ENCODE measurements at regions not wholly inside any gene's neighbourhood (a gene's known extent, or its start where the extent isn't known, plus 50 kb on each side); places are given as distances from the start of the nearest gene placed in this dataset.

DNA sequence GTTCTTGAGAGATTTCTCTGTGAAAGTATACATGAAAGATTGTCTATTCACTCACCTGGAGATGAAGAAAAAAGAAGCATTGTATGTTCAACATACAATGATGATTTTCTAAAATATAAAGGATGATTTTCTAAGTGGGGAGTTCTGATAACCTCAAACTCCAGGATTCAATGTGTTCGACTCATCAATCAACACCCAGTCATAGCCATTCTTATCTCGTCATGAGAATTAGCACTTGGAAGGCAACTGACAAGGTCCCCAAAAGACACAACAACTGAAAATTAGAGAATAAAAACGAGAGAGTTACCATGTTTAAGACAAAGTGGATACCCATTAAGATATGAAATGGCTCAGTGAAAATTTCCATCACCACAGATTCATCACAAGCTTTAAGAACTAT lies 52.1 kb upstream of the SIMC1 start:
- no peaks in the 10 kb centered on the region for H3K9me3 ChIP-seq (ENCODE audit: control insufficient read depth in 2 of 3, insufficient read depth in 1 of 3, low read length in 3 of 3)
- no peak overlapping the region for H3K9ac ChIP-seq (ENCODE audit: low read length in 3 of 3)
- DNase-seq = no peak
- intact Hi-C loops (cut with DNase I) = no loop called here
- no peak overlapping the region for H3K27ac ChIP-seq (ENCODE audit: low read depth in 2 of 2, low read length in 2 of 2)
- no peaks in the 10 kb centered on the region for H3K36me3 ChIP-seq (ENCODE audit: control insufficient read depth in 2 of 3, insufficient read depth in 3 of 3, low read length in 3 of 3)
- no peaks in the 10 kb centered on the region for H3K27me3 ChIP-seq (ENCODE audit: control insufficient read depth, insufficient read depth, low read length)
- no peak for FAIRE-seq
- H3K4me1 ChIP-seq (ENCODE audit: control insufficient read depth in 2 of 3, insufficient read depth in 2 of 3, low read depth in 1 of 3, low read length in 3 of 3) = peaks cover 0 to 7% (median 0%) of the 10 kb centered on the region in 3 donors
- H3K4me3 ChIP-seq (ENCODE audit: low read length in 3 of 3) = no peak overlapping the region
- TF ChIP-seq, protein P1, sequence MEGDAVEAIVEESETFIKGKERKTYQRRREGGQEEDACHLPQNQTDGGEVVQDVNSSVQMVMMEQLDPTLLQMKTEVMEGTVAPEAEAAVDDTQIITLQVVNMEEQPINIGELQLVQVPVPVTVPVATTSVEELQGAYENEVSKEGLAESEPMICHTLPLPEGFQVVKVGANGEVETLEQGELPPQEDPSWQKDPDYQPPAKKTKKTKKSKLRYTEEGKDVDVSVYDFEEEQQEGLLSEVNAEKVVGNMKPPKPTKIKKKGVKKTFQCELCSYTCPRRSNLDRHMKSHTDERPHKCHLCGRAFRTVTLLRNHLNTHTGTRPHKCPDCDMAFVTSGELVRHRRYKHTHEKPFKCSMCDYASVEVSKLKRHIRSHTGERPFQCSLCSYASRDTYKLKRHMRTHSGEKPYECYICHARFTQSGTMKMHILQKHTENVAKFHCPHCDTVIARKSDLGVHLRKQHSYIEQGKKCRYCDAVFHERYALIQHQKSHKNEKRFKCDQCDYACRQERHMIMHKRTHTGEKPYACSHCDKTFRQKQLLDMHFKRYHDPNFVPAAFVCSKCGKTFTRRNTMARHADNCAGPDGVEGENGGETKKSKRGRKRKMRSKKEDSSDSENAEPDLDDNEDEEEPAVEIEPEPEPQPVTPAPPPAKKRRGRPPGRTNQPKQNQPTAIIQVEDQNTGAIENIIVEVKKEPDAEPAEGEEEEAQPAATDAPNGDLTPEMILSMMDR (IDR thresholded peaks at IDR 0.05; ENCODE audit: borderline replicate concordance, extremely low read depth, insufficient read depth) = no peak

DNA sequence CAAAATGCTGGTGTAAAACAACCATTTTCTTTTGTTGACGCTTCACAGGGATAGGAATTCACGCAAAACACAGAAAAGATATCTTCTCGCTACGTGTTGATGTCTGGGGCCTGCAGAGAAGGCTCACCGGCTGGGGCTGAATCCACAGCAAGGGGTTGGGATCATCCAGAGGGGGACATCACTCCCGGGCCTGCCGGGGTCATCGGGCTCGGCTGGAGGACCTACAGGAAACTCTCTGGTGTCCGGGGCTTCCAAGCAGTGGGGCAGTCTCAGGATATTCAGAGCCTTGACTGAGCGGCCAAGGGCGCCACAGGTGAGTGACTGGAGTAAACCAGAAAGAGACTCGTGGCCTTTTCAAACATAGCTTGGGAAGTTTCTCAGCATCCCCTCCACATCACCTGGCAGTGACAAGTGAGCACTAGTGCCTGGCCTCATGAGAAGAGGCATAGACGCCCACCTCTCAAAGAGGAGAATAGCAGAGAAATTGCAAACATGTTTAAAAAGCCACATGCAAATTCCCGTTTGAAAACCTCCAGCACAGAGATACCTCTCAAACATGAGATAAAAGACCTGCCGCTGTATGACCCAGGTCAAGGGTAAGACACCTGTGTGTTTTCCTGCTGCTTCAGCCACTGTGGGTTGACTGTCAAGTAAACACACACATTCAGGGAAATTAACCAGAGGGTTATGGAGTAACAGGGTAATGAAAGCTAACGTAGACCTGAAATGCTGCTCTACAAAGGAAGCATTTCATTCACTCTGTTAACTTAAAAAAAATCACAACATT lies 50.8 kb upstream of the SIMC1 start:
- H3K4me1 ChIP-seq (ENCODE audit: control insufficient read depth in 2 of 3, insufficient read depth in 2 of 3, low read depth in 1 of 3, low read length in 3 of 3) = peaks cover 0 to 2% (median 0%) of the 10 kb centered on the region in 3 donors
- DNase-seq (no peak), FAIRE-seq (no peak)
- intact Hi-C loops (cut with DNase I) = no loop called here
- H3K9ac ChIP-seq (ENCODE audit: low read length in 3 of 3) = no peak overlapping the region
- no peaks in the 10 kb centered on the region for H3K27me3 ChIP-seq (ENCODE audit: control insufficient read depth, insufficient read depth, low read length)
- H3K27ac ChIP-seq (ENCODE audit: low read depth in 2 of 2, low read length in 2 of 2) = no peak overlapping the region
- TF ChIP-seq, protein P1 (IDR thresholded peaks at IDR 0.05; ENCODE audit: borderline replicate concordance, extremely low read depth, insufficient read depth) = no peak
- H3K36me3 ChIP-seq (ENCODE audit: control insufficient read depth in 2 of 3, insufficient read depth in 3 of 3, low read length in 3 of 3) = no peaks in the 10 kb centered on the region
- H3K4me3 ChIP-seq (ENCODE audit: low read length in 3 of 3) = no peak overlapping the region
- no peaks in the 10 kb centered on the region for H3K9me3 ChIP-seq (ENCODE audit: control insufficient read depth in 2 of 3, insufficient read depth in 1 of 3, low read length in 3 of 3)

DNA sequence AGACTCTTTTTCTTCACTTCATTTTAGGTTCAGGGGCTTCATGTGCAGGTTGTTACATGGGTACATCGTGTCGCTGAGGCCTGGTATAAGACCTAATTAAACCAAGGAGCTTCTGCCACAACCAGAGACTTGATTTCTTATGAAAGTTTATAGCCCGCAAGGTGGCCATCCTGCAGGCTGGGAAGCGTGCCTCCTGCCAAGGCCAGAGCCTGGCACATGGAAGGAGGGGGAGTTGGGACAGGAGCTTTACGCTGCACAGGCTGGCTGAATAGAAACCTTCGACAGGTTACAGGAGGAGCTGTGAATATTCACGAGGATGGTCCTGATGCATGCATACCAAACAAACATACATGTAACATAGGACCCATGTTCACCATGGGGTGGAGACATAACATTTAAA lies 50.1 kb upstream of the SIMC1 start:
- intact Hi-C loops (cut with DNase I) = no loop called here
- FAIRE-seq (no peak), DNase-seq (no peak)

More for the DNA sequence above, 50.1 kb upstream of the SIMC1 start:
- Histone ChIP-seq H3K4me1 (ENCODE audit: control insufficient read depth in 2 of 3, insufficient read depth in 2 of 3, low read depth in 1 of 3, low read length in 3 of 3) (peaks cover 0 to 2% (median 0%) of the 10 kb centered on the region in 3 donors), H3K9ac (ENCODE audit: low read length in 3 of 3) (no peak overlapping the region), H3K9me3 (ENCODE audit: control insufficient read depth in 2 of 3, insufficient read depth in 1 of 3, low read length in 3 of 3) (no peaks in the 10 kb centered on the region), H3K27ac (ENCODE audit: low read depth in 2 of 2, low read length in 2 of 2) (no peak overlapping the region), H3K36me3 (ENCODE audit: control insufficient read depth in 2 of 3, insufficient read depth in 3 of 3, low read length in 3 of 3) (no peaks in the 10 kb centered on the region), H3K4me3 (ENCODE audit: low read length in 3 of 3) (no peak overlapping the region), H3K27me3 (ENCODE audit: control insufficient read depth, insufficient read depth, low read length) (no peaks in the 10 kb centered on the region)
- TF ChIP-seq, protein P1 (IDR thresholded peaks at IDR 0.05; ENCODE audit: borderline replicate concordance, extremely low read depth, insufficient read depth) = no peak
